Nephron (organoid): ENCODE measurements at regions not wholly inside any gene's neighbourhood (a gene's known extent, or its start where the extent isn't known, plus 50 kb on each side); places are given as distances from the start of the nearest gene placed in this dataset.

Experiments used
- H3K27ac Mint-ChIP-seq, 3 experiments: 2 replicates each; pipeline ENCODE4 v1.8.0; 2020; ENCODE audit warnings: mixed read lengths in 3 of 3, mild to moderate bottlenecking in 2 of 3, moderate library complexity in 1 of 3
- H3K27me3 Mint-ChIP-seq: 2 replicates; pipeline ENCODE4 v1.8.0; 2021; ENCODE audit warnings: low read depth, mild to moderate bottlenecking, moderate library complexity, mixed read lengths
- H3K36me3 Mint-ChIP-seq: 2 replicates; pipeline ENCODE4 v1.8.0; 2020; ENCODE audit warnings: low read depth, mixed read lengths
- H3K4me1 Mint-ChIP-seq: 2 replicates; pipeline ENCODE4 v1.8.0; 2020; ENCODE audit warnings: mixed read lengths
- H3K4me3 Mint-ChIP-seq, 3 experiments: 2 replicates each; pipeline ENCODE4 v1.8.0; 2020; ENCODE audit warnings: mild to moderate bottlenecking in 3 of 3, mixed read lengths in 3 of 3, moderate library complexity in 2 of 3
- H3K9me3 Mint-ChIP-seq: 2 replicates; pipeline ENCODE4 v1.8.0; 2020; ENCODE audit warnings: mixed read lengths
- TF ChIP-seq, protein P1 (sequence below), 3 experiments: fragments of 200-600 bp; sonication (generic); IDR thresholded peaks; one replicate each; pipeline ENCODE4 v1.5.0; 2021; ENCODE audit warnings: antibody characterized with exemption in 3 of 3; ENCODE audit not compliant: unreplicated experiment in 3 of 3

DNA sequence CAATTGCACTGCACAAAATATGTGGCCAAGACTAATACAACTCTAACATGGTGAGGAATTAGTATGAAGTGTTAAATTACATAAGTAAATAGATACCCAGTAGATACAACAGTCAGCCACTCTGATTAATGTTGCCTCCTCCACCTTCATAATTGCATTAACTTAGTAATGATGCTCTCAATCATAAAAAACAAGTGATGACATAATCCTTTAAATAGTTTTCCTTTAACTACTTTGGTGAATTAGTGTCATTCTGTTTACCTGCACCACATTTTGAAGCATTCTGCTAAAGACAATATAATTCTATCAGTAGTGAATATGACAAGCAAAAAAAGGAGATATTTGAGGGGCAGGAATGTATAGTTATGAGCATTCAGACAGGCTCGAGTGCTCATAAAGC lies 265.9 kb upstream of the SLC24A2 start:
- Mint-ChIP-seq H3K27me3 (no peaks in the 10 kb centered on the region), H3K27ac (peak overlapping the region in 1 of 3 experiments; percentile 80), H3K4me1 (peaks cover 8% of the 10 kb centered on the region), H3K4me3 (no peak overlapping the region), H3K9me3 (no peaks in the 10 kb centered on the region), H3K36me3 (no peaks in the 10 kb centered on the region)
- TF ChIP-seq, protein P1, sequence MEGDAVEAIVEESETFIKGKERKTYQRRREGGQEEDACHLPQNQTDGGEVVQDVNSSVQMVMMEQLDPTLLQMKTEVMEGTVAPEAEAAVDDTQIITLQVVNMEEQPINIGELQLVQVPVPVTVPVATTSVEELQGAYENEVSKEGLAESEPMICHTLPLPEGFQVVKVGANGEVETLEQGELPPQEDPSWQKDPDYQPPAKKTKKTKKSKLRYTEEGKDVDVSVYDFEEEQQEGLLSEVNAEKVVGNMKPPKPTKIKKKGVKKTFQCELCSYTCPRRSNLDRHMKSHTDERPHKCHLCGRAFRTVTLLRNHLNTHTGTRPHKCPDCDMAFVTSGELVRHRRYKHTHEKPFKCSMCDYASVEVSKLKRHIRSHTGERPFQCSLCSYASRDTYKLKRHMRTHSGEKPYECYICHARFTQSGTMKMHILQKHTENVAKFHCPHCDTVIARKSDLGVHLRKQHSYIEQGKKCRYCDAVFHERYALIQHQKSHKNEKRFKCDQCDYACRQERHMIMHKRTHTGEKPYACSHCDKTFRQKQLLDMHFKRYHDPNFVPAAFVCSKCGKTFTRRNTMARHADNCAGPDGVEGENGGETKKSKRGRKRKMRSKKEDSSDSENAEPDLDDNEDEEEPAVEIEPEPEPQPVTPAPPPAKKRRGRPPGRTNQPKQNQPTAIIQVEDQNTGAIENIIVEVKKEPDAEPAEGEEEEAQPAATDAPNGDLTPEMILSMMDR (IDR thresholded peaks at IDR 0.05; ENCODE audit: unreplicated experiment in 3 of 3): no peak

DNA sequence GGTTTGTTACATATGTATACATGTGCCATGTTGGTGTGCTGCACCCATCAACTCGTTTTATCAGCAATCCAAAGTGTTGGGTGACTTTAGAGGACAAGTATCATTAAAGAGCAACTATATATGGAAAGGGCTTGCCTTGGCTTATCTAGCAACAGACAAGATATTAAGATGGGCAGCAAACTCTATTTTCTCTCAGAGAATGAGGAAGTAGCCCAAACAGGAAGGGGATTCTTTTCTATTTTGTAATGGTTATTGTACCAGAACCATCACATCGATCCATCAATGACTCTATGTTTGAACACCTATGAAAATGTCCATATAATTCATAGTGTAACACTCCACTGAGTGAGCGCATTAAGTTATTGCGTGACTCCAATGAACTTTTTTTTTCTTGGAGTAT lies 260.1 kb upstream of the SLC24A2 start:
- no peak overlapping the region for H3K27ac Mint-ChIP-seq
- TF ChIP-seq, protein P1 (IDR thresholded peaks at IDR 0.05; ENCODE audit: unreplicated experiment in 3 of 3): no peak
- no peaks in the 10 kb centered on the region for H3K36me3 Mint-ChIP-seq
- H3K4me3 Mint-ChIP-seq: no peak overlapping the region
- no peaks in the 10 kb centered on the region for H3K9me3 Mint-ChIP-seq
- peaks cover 5% of the 10 kb centered on the region for H3K4me1 Mint-ChIP-seq
- H3K27me3 Mint-ChIP-seq: no peaks in the 10 kb centered on the region

DNA sequence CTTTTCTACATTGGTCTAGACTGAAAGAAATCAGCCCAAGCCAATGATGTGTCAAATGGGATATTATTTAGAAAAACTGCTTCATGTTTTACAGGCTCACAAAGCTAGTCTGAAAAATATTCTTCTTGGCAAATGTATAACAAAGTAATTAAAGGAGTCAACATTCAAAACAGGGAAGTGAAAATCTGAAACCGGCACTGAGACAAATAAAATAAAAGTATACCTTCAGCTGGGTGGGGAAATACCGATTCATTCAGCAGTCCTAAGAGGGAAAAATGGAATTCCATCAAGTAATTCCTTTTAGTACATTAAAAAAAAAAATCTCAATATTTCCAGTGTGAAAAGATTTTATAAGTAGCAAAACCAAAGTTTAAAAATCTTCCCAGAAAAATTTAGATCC lies 259.6 kb upstream of the SLC24A2 start:
- TF ChIP-seq, protein P1 (IDR thresholded peaks at IDR 0.05; ENCODE audit: unreplicated experiment in 3 of 3): no peak
- H3K27ac Mint-ChIP-seq: no peak overlapping the region
- H3K36me3 Mint-ChIP-seq: no peaks in the 10 kb centered on the region
- no peak overlapping the region for H3K4me3 Mint-ChIP-seq
- peaks cover 5% of the 10 kb centered on the region for H3K4me1 Mint-ChIP-seq
- no peaks in the 10 kb centered on the region for H3K27me3 Mint-ChIP-seq
- no peaks in the 10 kb centered on the region for H3K9me3 Mint-ChIP-seq

DNA sequence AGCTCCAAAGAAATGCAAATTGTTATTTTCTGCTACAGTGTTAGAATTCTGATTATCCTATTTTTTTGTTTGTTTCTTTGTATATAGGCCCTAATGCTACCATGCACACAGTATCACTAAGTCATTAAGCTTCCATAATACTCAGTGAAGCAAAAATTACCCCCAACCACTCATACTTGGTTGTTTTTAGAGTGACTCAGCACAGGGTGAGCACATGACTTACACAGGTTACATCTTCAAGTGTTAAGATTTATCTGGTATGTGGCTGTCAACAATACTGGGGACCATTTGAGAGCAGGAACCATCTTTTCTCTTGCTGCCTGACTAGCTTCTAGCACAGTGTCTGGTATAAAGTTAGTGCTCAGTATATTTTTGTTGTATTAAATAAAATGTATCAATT lies 255.8 kb upstream of the SLC24A2 start:
- no peaks in the 10 kb centered on the region for H3K27me3 Mint-ChIP-seq
- no peak overlapping the region for H3K4me3 Mint-ChIP-seq
- no peak overlapping the region for H3K27ac Mint-ChIP-seq
- H3K36me3 Mint-ChIP-seq: no peaks in the 10 kb centered on the region
- no peaks in the 10 kb centered on the region for H3K9me3 Mint-ChIP-seq
- TF ChIP-seq, protein P1 (IDR thresholded peaks at IDR 0.05; ENCODE audit: unreplicated experiment in 3 of 3): no peak
- H3K4me1 Mint-ChIP-seq: peaks cover 17% of the 10 kb centered on the region

DNA sequence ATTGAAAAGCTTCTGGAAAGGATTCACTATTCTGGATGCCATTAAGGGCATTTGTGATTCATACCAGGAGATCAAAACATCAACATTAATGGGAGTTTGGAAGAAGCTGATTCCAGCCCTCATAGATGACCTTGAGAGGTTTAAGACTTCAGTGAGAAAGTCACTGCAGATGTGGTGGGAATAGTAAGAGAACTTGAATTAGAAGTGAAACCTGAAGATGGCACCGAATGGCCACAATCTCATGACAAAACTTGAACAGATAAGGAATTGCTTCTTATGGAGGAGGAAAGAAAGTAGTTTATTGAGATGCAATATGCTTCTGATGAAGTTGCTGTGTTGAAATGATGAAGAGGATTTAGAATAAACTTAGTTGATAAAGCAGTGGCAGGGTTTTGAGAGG lies 254.6 kb upstream of the SLC24A2 start:
- Mint-ChIP-seq H3K9me3 (no peaks in the 10 kb centered on the region), H3K27ac (no peak overlapping the region), H3K36me3 (no peaks in the 10 kb centered on the region), H3K4me3 (no peak overlapping the region), H3K27me3 (no peaks in the 10 kb centered on the region), H3K4me1 (peaks cover 16% of the 10 kb centered on the region)
- TF ChIP-seq, protein P1 (IDR thresholded peaks at IDR 0.05; ENCODE audit: unreplicated experiment in 3 of 3): no peak

DNA sequence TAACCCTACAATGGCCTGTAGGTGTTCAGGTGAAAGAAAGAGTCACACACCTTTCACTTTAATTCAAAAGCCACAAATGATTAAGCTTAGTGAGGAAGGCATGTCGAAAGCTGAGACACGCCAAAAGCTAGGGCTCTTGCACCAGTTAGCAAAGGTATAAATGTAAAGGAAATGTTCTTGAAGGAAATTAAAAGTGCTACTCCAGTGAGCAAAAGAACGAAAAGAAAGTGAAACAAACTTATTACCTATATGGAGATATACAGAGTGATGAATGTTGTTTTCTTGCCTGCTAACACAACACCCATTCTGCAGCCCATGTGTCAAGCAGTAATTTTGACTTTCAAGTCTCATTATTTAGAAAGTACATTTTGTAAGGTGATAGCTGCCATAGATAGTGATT lies 254.2 kb upstream of the SLC24A2 start:
- Mint-ChIP-seq H3K36me3 (no peaks in the 10 kb centered on the region), H3K27me3 (no peaks in the 10 kb centered on the region), H3K4me1 (peaks cover 12% of the 10 kb centered on the region), H3K27ac (no peak overlapping the region), H3K9me3 (no peaks in the 10 kb centered on the region), H3K4me3 (no peak overlapping the region)
- TF ChIP-seq, protein P1 (IDR thresholded peaks at IDR 0.05; ENCODE audit: unreplicated experiment in 3 of 3): no peak
